HG02571 (cell line): ENCODE measurements at regions not wholly inside any gene's neighbourhood (a gene's known extent, or its start where the extent isn't known, plus 50 kb on each side); places are given as distances from the start of the nearest gene placed in this dataset.

Source experiments
- ATAC-seq: cut with Tn5 transposase; IDR thresholded peaks from one replicate; pipeline ENCODE4 v1.9.1; 2021; ENCODE audit warnings: mild to moderate bottlenecking, moderate library complexity; ENCODE audit not compliant: unreplicated experiment

- no peak for ATAC-seq
Measured at GRCh38 chr20:12617076-12617475, 391.7 kb upstream of the SPTLC3 start.

DNA sequence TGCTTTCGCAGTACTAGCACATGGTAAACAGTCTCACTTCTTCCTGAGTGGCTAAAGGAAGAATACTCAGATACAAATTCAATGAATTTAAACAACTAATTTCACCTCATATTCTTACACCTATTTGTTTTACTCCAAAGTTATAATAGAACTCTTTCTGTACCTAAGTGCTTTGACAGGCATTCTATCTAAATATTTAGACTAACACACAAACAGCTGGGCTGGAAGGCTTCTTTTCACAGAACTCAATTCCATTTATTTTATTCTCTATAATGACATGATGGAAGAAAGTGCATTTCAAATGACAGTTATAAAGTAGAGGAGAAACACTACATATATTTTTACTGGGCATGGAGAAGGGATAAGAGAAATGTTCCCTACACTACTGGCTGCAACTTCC, 384.9 kb upstream of the SPTLC3 start:
- no peak for ATAC-seq

DNA sequence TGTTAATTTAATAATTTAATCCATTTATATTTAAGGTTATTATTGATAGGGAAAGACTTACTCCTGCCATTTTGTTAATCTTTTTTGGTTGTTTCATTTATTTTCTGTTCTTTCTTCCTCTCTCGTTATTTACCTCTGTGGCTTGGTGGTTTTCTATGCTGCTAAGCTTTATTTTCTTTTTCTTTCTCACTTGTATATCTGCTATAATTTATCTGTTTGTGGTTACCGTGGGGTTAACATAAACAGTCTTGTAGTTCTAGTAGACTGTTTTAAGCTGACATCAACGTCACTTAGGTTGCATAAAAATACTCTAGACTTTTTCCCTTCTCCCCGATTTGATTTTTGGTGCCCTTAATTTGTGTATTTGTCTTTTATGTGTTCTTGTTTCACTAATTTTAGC, 381.3 kb upstream of the SPTLC3 start:
- no peak for ATAC-seq

DNA sequence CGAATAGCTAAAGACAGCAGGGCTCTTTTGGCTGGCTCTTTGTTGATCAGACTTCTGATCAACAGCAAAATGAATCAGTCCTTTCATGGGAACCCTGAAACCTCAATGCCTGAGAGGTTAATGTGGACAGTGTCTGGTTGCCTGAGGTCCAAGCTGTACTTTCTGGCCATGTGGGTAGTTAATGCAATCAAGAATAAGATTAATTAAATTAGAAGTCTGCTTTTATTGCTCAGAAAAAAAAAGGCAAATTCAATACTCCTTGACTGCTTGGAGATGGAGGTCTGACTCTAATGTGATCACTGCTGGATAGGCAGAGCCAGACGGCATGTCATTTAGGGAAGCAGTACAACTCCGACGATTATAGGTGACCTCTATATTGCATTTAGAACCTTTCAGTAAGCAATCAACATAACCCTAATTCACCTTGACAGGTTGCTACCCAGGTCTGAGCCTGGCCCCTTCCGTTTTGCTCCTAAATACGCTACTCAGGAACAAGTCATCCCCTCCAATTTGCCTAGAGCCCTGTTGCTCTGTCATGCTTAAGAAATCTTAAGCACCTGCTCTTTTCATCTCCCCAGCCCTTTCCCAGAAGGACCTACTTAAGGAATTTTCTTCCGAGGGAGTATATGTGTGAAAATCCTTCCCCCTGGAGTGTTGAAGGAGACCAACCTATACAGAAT, 370.0 kb upstream of the SPTLC3 start:
- ATAC-seq = no peak

GRCh38 chr20:12640251-12640650, 368.5 kb upstream of the SPTLC3 start:
- ATAC-seq = no peak

DNA sequence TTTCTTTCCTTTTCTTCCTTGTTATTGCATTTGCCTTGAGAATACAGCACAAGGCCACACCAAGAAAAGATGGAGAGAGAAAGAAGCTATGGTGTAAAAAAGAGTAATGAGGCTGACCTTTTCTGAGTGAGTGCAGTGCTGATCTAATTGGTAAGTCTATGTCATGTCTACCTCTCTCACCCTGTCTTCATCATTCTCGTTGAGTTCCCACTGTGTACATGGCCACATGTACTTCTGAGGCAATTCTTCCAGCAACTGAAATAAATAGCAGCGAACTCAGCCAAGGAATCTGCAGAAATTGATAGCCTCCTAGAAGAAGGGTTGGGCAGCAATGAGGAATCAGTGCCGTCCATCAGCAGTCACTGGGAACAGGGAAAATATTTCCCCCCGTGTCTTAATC, 367.2 kb upstream of the SPTLC3 start:
- ATAC-seq = no peak

DNA sequence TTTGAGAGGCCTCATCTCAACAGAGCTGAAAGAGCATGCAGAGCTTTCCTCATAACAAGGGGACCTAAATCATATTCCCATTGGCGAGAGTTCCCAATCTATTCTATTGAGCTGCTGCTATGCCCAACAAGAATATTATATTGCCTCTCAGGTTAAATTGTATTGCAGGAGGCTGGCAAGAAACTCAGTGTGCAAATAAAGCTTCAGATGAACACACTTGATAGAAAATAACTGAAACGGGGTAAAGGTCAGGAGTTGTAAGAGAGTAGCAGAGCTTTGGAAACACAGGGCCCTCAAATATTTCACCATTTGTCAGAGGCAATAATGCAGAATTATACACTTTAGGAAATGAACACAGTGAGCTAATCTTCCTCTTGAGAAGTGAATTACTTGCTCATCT, 364.3 kb upstream of the SPTLC3 start:
- no peak for ATAC-seq

DNA sequence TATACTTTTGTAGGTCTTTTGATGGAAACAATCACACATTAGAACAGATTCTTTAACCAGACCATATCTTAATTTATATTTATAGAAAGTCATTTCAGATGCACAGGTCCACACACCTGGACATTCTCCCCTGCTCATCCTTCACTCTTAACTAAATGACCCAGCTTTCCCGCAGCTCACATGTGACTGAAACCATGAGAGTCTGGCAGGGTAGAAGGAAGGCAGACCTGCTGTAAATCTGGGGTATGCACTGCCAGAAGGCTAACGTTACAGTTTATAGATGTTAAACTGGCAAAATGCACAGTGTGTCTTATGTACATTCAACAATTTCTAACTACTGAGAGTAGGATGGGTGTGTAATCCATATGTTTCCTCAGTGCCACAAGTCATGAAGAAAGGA, 359.5 kb upstream of the SPTLC3 start:
- ATAC-seq = no peak

GRCh38 chr20:12653642-12654041, 355.1 kb upstream of the SPTLC3 start:
- ATAC-seq = no peak

- no peak for ATAC-seq
Measured at GRCh38 chr20:12659942-12660341, 348.8 kb upstream of the SPTLC3 start.

DNA sequence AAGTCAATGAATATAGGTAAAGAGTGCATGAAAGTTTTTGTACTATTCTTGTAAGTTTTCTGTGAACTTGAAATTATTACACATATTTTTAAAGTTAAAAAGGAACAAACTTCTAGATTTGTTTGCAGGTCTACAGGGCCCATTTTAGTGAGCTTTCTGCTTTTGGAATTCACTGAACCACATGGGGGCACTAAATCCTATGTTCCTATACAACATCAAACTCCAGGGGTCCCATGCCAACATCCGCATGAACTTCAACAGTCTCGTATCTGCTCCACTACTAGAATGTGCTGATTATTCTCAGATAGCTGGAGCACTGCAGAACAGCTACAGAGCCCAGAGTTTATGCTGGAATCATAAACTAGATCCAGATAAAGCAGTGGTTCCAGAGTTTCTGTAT, 347.9 kb upstream of the SPTLC3 start:
- no peak for ATAC-seq

DNA sequence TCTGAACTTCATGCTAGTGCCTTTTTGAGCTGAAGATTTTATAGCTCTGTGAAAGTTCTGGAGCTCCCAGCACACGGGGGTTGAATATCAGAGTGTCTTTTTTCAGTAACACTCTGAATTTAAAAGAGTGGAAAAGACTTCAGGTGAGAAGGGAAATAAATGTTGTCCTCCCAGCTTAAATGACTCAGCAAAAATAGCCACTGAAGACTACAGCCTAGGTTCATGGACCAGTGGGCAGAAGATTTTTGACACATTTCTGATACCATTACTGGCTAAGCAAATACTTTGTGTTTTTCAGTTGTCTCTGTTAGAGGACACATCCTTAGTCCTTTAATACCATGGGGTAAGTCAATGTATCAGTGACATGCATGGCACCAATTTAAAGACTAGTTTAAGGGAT, 338.5 kb upstream of the SPTLC3 start:
- ATAC-seq = no peak

DNA sequence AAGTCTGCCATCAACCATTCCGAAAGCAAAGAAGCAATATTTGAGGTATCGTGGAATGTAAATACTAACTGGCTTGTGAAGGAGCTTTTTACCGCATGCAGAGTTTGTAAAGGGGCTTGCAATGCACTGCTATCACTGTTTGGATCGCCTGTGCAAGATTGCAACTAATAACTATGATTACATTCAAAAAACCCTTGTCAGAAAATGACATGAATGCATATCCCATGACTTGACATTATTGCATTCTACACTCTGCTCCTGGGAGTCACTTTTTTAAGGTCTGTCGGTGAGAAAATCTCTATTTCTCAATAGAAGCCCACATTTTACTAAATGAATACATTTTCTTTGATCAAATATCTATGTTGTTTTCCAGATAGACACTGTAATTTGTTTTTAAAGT, 335.4 kb upstream of the SPTLC3 start:
- ATAC-seq = no peak

DNA sequence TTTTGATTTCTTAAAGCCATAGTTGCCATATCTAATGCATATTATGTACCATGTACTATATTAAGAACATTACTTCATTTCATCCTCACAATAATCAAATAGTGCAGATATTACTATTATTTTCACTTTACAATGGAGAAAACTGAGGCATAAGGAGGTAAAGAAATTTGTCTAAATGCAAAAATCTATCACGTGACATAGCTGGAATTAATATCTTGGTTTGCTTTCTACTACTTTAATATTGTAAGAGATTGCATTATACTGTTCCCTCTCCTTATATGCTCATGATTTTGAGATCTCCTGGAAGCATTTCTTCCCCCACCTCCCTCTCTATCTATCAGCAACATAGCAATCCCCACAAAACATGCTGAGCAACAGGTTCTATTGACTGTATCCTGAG, 330.8 kb upstream of the SPTLC3 start:
- ATAC-seq = no peak

- ATAC-seq = no peak
Measured at GRCh38 chr20:12679447-12679846, 329.3 kb upstream of the SPTLC3 start.

DNA sequence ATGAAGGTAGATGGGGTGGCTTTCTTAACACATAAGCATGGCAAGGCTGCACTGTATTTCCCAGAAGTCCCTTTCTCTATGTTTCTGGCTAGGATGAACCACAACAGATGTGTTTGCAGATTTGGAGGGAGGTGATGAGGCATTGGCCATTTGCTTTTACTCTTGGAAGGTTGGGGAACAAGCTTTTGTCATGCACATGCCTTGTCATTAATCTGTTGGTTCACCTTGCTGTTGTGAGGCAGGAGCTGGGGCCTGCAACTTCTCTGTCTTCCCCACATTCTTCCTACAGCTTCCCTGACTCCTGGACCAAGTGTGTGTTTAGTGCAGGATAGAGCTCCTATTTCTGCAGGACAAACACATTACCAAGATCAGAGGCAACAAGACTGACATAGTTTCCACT, 326.2 kb upstream of the SPTLC3 start:
- no peak for ATAC-seq

DNA sequence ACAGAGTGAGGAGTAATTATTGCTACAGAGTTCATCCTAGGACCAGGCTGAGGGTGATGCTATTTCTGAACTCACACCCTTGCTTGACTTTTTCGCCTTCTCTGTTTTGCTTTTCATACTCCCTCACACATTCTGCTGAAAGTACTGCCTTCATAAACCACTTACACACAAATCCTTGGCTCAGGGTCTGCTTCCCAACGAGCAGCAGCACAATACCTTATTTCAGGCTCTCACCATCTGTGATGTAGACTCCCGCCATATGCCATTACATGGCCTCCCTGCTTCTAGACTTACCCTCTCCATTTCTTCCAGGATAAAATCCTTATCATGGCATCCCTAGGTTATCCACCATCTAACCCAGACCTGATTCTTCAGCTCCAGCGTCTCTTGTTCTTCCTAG, 321.3 kb upstream of the SPTLC3 start:
- ATAC-seq = no peak

GRCh38 chr20:12695937-12696336, 312.8 kb upstream of the SPTLC3 start:
- ATAC-seq = no peak

- ATAC-seq = no peak
Measured at GRCh38 chr20:12698817-12699216, 310.0 kb upstream of the SPTLC3 start.

GRCh38 chr20:12699374-12700228, 309.2 kb upstream of the SPTLC3 start:
- no peak for ATAC-seq

GRCh38 chr20:12700701-12701100, 308.1 kb upstream of the SPTLC3 start:
- ATAC-seq = no peak

DNA sequence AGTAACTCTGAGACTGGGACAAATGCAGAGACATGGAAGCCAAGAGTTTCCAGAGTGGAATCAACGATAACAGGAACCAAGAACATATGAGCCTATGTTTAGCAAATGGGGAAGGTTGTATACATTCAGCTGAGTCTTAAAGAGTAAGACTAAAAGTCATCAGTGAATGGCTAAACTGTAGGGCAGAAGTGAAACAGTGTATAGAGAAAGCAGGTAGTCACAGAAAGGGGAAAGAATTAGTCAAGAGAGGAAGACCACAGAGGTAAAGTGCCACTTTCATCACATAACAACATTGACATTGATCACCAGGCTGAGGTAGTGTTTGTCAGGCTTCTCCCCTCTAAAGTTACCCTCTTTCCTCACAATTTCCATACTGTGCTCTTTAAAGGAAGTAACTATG, 306.5 kb upstream of the SPTLC3 start:
- no peak for ATAC-seq

GRCh38 chr20:12715371-12715770, 293.4 kb upstream of the SPTLC3 start:
- no peak for ATAC-seq
